ENCODE measurements at regions not wholly inside any gene's neighbourhood (a gene's known extent, or its start where the extent isn't known, plus 50 kb on each side); places are given as distances from the start of the nearest gene placed in this dataset.

DNA sequence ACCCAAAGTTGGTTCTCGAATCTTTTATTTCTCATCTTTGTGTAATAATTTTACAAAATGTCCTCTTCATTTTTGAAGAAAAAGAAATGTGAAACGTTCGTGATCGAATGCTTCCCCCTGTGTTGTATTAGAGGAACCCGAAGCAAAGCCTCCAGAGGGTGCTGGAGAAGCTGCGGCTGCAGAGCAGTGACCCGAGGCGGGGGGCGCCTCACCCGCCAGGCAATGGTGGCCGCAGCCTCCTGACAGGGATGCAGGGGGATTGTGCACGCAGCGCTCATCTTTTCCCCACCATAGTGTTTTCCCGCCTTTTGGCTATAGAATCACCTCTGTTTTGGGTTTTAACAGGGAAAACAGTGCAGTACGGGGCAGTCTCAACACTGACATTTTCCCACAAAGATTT lies 307.5 kb upstream of the ANKRD30A start:
- TF ChIP-seq EP300 (IDR thresholded peaks at IDR 0.05; ENCODE audit: borderline replicate concordance) = no peak
- TF ChIP-seq YY1 (IDR thresholded peaks at IDR 0.05; ENCODE audit: low read depth) = no peak
- TF ChIP-seq, protein P1, sequence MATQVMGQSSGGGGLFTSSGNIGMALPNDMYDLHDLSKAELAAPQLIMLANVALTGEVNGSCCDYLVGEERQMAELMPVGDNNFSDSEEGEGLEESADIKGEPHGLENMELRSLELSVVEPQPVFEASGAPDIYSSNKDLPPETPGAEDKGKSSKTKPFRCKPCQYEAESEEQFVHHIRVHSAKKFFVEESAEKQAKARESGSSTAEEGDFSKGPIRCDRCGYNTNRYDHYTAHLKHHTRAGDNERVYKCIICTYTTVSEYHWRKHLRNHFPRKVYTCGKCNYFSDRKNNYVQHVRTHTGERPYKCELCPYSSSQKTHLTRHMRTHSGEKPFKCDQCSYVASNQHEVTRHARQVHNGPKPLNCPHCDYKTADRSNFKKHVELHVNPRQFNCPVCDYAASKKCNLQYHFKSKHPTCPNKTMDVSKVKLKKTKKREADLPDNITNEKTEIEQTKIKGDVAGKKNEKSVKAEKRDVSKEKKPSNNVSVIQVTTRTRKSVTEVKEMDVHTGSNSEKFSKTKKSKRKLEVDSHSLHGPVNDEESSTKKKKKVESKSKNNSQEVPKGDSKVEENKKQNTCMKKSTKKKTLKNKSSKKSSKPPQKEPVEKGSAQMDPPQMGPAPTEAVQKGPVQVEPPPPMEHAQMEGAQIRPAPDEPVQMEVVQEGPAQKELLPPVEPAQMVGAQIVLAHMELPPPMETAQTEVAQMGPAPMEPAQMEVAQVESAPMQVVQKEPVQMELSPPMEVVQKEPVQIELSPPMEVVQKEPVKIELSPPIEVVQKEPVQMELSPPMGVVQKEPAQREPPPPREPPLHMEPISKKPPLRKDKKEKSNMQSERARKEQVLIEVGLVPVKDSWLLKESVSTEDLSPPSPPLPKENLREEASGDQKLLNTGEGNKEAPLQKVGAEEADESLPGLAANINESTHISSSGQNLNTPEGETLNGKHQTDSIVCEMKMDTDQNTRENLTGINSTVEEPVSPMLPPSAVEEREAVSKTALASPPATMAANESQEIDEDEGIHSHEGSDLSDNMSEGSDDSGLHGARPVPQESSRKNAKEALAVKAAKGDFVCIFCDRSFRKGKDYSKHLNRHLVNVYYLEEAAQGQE (IDR thresholded peaks at IDR 0.05; ENCODE audit: low read depth) = no peak
- TF ChIP-seq TAF1 (IDR thresholded peaks at IDR 0.05; ENCODE audit: low read depth) = no peak
- TF ChIP-seq NFIC (IDR thresholded peaks at IDR 0.05) = no peak
- TF ChIP-seq, protein P2, sequence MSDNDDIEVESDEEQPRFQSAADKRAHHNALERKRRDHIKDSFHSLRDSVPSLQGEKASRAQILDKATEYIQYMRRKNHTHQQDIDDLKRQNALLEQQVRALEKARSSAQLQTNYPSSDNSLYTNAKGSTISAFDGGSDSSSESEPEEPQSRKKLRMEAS (IDR thresholded peaks at IDR 0.05) = no peak
- no peak for TF ChIP-seq EGR1 (IDR thresholded peaks at IDR 0.05)
- no peak for TF ChIP-seq FOXM1 (IDR thresholded peaks at IDR 0.05; ENCODE audit: borderline replicate concordance, low read depth)
